ENCODE measurements at regions not wholly inside any gene's neighbourhood (a gene's known extent, or its start where the extent isn't known, plus 50 kb on each side); places are given as distances from the start of the nearest gene placed in this dataset.

- Histone ChIP-seq H3K4me1 (ENCODE audit: control insufficient read depth, insufficient read depth, low read length, poor library complexity, severe bottlenecking) (no peaks in the 10 kb centered on the region), H3K9me3 (ENCODE audit: control insufficient read depth, low read length) (no peaks in the 10 kb centered on the region), H3K27me3 (replicated peaks; ENCODE audit: control insufficient read depth, insufficient read depth, low read length, poor library complexity, severe bottlenecking) (no peaks in the 10 kb centered on the region), H3K27ac (ENCODE audit: insufficient read depth, low read length, poor library complexity, severe bottlenecking) (no peak overlapping the region), H3K36me3 (ENCODE audit: control insufficient read depth, insufficient read depth, low read length) (no peaks in the 10 kb centered on the region), H3K4me3 (ENCODE audit: insufficient read depth, low read depth, low read length, poor library complexity, severe bottlenecking) (no peak overlapping the region)
- no peak for DNase-seq
These were observed 154.2 kb upstream of the KCNMB2 start for GRCh38 chr3:178381971-178382448.

DNA sequence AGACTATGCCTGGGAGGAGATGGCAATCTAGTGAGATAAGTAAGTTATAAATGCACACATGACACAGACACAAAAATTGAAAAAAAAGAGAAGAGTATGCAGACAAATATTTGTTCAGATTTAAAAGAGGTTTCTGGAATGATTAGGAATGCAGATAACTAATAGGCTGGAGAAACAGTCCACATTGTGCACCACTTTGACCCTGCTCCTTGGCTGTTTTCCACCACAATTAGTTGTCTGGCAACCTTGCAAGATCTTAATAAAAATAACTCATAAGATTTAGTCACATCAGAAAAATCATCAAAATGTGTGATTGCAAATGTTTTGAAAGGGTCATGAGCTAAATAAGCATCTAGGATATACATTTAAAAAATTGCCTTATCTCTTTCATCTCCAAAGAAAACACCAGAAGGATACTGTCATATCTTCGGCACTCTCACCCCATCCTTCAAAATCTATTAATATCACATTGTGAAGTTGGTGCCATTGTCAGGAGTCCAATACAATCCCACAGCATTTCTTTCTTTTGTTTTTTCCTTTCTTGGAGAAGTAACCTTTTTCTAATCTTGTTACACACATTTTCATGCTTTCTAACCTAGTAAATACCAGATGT lies 153.7 kb upstream of the KCNMB2 start:
- H3K9me3 ChIP-seq (ENCODE audit: control insufficient read depth, low read length): no peaks in the 10 kb centered on the region
- no peaks in the 10 kb centered on the region for H3K36me3 ChIP-seq (ENCODE audit: control insufficient read depth, insufficient read depth, low read length)
- no peak for DNase-seq
- no peaks in the 10 kb centered on the region for H3K4me1 ChIP-seq (ENCODE audit: control insufficient read depth, insufficient read depth, low read length, poor library complexity, severe bottlenecking)
- H3K27me3 ChIP-seq (replicated peaks; ENCODE audit: control insufficient read depth, insufficient read depth, low read length, poor library complexity, severe bottlenecking): no peaks in the 10 kb centered on the region
- H3K4me3 ChIP-seq (ENCODE audit: insufficient read depth, low read depth, low read length, poor library complexity, severe bottlenecking): no peak overlapping the region
- H3K27ac ChIP-seq (ENCODE audit: insufficient read depth, low read length, poor library complexity, severe bottlenecking): no peak overlapping the region

DNA sequence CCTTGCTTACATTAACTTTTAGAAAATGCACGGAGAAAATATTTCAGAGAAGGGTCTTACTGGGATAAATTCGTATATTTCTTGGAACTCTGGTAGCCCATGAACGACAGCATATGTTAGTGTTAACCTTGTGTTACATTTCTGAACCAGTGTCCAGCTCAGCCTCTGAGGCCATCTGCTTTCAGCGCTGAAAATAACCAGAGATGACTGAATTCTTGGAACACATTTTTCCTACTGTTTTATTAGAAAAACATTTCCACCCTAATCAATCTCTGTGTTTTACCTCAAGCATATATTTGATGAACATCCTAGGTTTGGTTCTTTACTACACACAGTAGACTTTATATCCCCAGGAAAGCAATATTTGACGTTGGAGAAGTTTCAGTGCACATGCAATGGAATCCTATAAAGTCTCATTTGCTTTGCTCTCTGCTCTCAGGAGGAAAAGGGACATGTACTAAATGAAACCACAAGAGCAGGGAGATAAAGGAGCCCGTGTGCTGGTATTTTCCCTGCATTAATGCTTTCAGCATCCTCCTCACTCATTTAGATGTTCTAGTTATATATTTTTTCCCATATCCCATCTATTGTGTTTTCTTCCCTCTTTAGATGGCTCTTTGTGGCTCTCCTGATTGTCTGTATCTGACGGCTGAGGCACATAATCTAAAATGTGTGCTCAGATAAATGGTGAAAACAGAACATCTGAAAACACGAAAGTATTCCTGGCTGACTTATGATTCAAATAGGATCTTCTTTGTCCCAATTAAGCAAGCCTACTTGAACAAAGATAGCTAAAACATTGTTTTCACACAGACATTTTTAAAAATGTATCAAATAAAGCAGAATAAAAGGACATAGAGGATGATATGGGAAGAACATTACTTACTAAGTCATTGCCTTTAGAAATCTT lies 151.7 kb upstream of the KCNMB2 start:
- H3K9me3 ChIP-seq (ENCODE audit: control insufficient read depth, low read length): no peaks in the 10 kb centered on the region
- H3K4me3 ChIP-seq (ENCODE audit: insufficient read depth, low read depth, low read length, poor library complexity, severe bottlenecking): no peak overlapping the region
- DNase-seq: no peak
- H3K27ac ChIP-seq (ENCODE audit: insufficient read depth, low read length, poor library complexity, severe bottlenecking): no peak overlapping the region
- no peaks in the 10 kb centered on the region for H3K36me3 ChIP-seq (ENCODE audit: control insufficient read depth, insufficient read depth, low read length)
- no peaks in the 10 kb centered on the region for H3K27me3 ChIP-seq (replicated peaks; ENCODE audit: control insufficient read depth, insufficient read depth, low read length, poor library complexity, severe bottlenecking)
- H3K4me1 ChIP-seq (ENCODE audit: control insufficient read depth, insufficient read depth, low read length, poor library complexity, severe bottlenecking): no peaks in the 10 kb centered on the region

- DNase-seq: no peak
- H3K4me1 ChIP-seq (ENCODE audit: control insufficient read depth, insufficient read depth, low read length, poor library complexity, severe bottlenecking): no peaks in the 10 kb centered on the region
- H3K36me3 ChIP-seq (ENCODE audit: control insufficient read depth, insufficient read depth, low read length): no peaks in the 10 kb centered on the region
- H3K4me3 ChIP-seq (ENCODE audit: insufficient read depth, low read depth, low read length, poor library complexity, severe bottlenecking): no peak overlapping the region
- no peak overlapping the region for H3K27ac ChIP-seq (ENCODE audit: insufficient read depth, low read length, poor library complexity, severe bottlenecking)
- H3K27me3 ChIP-seq (replicated peaks; ENCODE audit: control insufficient read depth, insufficient read depth, low read length, poor library complexity, severe bottlenecking): no peaks in the 10 kb centered on the region
- H3K9me3 ChIP-seq (ENCODE audit: control insufficient read depth, low read length): no peaks in the 10 kb centered on the region
These were observed 150.8 kb upstream of the KCNMB2 start for GRCh38 chr3:178385280-178385952.

GRCh38 chr3:178386401-178386800 lies 149.8 kb upstream of the KCNMB2 start:
- Histone ChIP-seq H3K4me1 (ENCODE audit: control insufficient read depth, insufficient read depth, low read length, poor library complexity, severe bottlenecking) (no peaks in the 10 kb centered on the region), H3K4me3 (ENCODE audit: insufficient read depth, low read depth, low read length, poor library complexity, severe bottlenecking) (no peak overlapping the region), H3K36me3 (ENCODE audit: control insufficient read depth, insufficient read depth, low read length) (no peaks in the 10 kb centered on the region), H3K27me3 (replicated peaks; ENCODE audit: control insufficient read depth, insufficient read depth, low read length, poor library complexity, severe bottlenecking) (no peaks in the 10 kb centered on the region), H3K9me3 (ENCODE audit: control insufficient read depth, low read length) (no peaks in the 10 kb centered on the region), H3K27ac (ENCODE audit: insufficient read depth, low read length, poor library complexity, severe bottlenecking) (no peak overlapping the region)
- no peak for DNase-seq

- H3K4me1 ChIP-seq (ENCODE audit: control insufficient read depth, insufficient read depth, low read length, poor library complexity, severe bottlenecking): no peaks in the 10 kb centered on the region
- no peak for DNase-seq
- H3K36me3 ChIP-seq (ENCODE audit: control insufficient read depth, insufficient read depth, low read length): no peaks in the 10 kb centered on the region
- no peaks in the 10 kb centered on the region for H3K9me3 ChIP-seq (ENCODE audit: control insufficient read depth, low read length)
- no peak overlapping the region for H3K4me3 ChIP-seq (ENCODE audit: insufficient read depth, low read depth, low read length, poor library complexity, severe bottlenecking)
- H3K27me3 ChIP-seq (replicated peaks; ENCODE audit: control insufficient read depth, insufficient read depth, low read length, poor library complexity, severe bottlenecking): no peaks in the 10 kb centered on the region
- no peak overlapping the region for H3K27ac ChIP-seq (ENCODE audit: insufficient read depth, low read length, poor library complexity, severe bottlenecking)
These were observed 149.4 kb upstream of the KCNMB2 start for GRCh38 chr3:178386880-178387279.

DNA sequence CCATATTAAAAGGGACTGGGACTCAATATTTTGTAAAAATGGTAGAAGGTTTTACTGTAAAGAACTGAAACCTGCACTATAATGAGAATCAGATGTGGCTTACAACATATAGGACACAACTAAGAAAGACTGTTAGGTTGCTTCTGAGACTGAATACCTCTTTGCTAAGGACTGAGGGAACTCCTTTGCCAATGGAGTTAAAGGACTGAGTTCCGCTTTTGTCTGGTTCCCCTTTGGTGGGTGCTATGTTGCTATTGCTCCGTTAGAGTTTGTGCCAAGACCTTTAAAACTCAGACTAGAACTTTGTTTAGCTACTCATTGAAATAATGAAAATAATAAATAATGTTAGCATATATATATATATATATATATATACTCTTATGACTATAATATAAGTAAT lies 147.8 kb upstream of the KCNMB2 start:
- Histone ChIP-seq H3K27ac (ENCODE audit: insufficient read depth, low read length, poor library complexity, severe bottlenecking) (no peak overlapping the region), H3K27me3 (replicated peaks; ENCODE audit: control insufficient read depth, insufficient read depth, low read length, poor library complexity, severe bottlenecking) (no peaks in the 10 kb centered on the region), H3K4me1 (ENCODE audit: control insufficient read depth, insufficient read depth, low read length, poor library complexity, severe bottlenecking) (no peaks in the 10 kb centered on the region), H3K36me3 (ENCODE audit: control insufficient read depth, insufficient read depth, low read length) (no peaks in the 10 kb centered on the region), H3K4me3 (ENCODE audit: insufficient read depth, low read depth, low read length, poor library complexity, severe bottlenecking) (no peak overlapping the region), H3K9me3 (ENCODE audit: control insufficient read depth, low read length) (no peaks in the 10 kb centered on the region)
- no peak for DNase-seq

- Histone ChIP-seq H3K4me3 (ENCODE audit: insufficient read depth, low read depth, low read length, poor library complexity, severe bottlenecking) (no peak overlapping the region), H3K27me3 (replicated peaks; ENCODE audit: control insufficient read depth, insufficient read depth, low read length, poor library complexity, severe bottlenecking) (no peaks in the 10 kb centered on the region), H3K27ac (ENCODE audit: insufficient read depth, low read length, poor library complexity, severe bottlenecking) (no peak overlapping the region), H3K4me1 (ENCODE audit: control insufficient read depth, insufficient read depth, low read length, poor library complexity, severe bottlenecking) (no peaks in the 10 kb centered on the region), H3K9me3 (ENCODE audit: control insufficient read depth, low read length) (no peaks in the 10 kb centered on the region), H3K36me3 (ENCODE audit: control insufficient read depth, insufficient read depth, low read length) (no peaks in the 10 kb centered on the region)
- DNase-seq: no peak
These were observed 147.0 kb upstream of the KCNMB2 start for GRCh38 chr3:178389258-178389657.

DNA sequence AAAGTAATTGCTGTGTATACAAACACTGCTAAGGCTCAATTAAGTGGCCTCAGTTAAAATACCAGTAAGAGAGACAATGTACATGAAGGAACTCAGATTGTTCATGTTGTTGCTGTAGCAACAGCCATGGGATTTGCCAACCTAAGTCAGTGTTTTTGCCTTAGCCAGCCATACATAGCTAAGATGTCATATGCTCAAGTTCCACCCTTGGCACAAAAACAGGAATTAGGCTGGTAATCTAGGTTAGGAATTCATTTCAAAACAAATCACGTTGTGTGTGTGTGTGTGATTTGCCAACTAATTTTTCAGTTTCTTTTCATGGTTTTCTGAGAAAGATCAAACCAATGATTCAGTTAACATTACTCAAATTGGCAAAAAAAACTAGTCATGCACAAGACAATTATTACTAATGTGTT lies 143.7 kb upstream of the KCNMB2 start:
- DNase-seq: no peak
- Histone ChIP-seq H3K4me1 (ENCODE audit: control insufficient read depth, insufficient read depth, low read length, poor library complexity, severe bottlenecking) (no peaks in the 10 kb centered on the region), H3K27ac (ENCODE audit: insufficient read depth, low read length, poor library complexity, severe bottlenecking) (no peak overlapping the region)

GRCh38 chr3:178393146-178393545 lies 143.1 kb upstream of the KCNMB2 start:
- DNase-seq: no peak

More for the DNA sequence above, 143.7 kb upstream of the KCNMB2 start:
- Histone ChIP-seq H3K9me3 (ENCODE audit: control insufficient read depth, low read length) (no peaks in the 10 kb centered on the region), H3K4me3 (ENCODE audit: insufficient read depth, low read depth, low read length, poor library complexity, severe bottlenecking) (no peak overlapping the region), H3K27me3 (replicated peaks; ENCODE audit: control insufficient read depth, insufficient read depth, low read length, poor library complexity, severe bottlenecking) (no peaks in the 10 kb centered on the region), H3K36me3 (ENCODE audit: control insufficient read depth, insufficient read depth, low read length) (no peaks in the 10 kb centered on the region)

More at GRCh38 chr3:178393146-178393545, 143.1 kb upstream of the KCNMB2 start:
- Histone ChIP-seq H3K27me3 (replicated peaks; ENCODE audit: control insufficient read depth, insufficient read depth, low read length, poor library complexity, severe bottlenecking) (no peaks in the 10 kb centered on the region), H3K4me3 (ENCODE audit: insufficient read depth, low read depth, low read length, poor library complexity, severe bottlenecking) (no peak overlapping the region), H3K36me3 (ENCODE audit: control insufficient read depth, insufficient read depth, low read length) (no peaks in the 10 kb centered on the region), H3K9me3 (ENCODE audit: control insufficient read depth, low read length) (no peaks in the 10 kb centered on the region), H3K27ac (ENCODE audit: insufficient read depth, low read length, poor library complexity, severe bottlenecking) (no peak overlapping the region), H3K4me1 (ENCODE audit: control insufficient read depth, insufficient read depth, low read length, poor library complexity, severe bottlenecking) (no peaks in the 10 kb centered on the region)
